Fibroblast of the aortic adventitia (primary cell): ENCODE measurements at regions not wholly inside any gene's neighbourhood (a gene's known extent, or its start where the extent isn't known, plus 50 kb on each side); places are given as distances from the start of the nearest gene placed in this dataset.
A peak's percentile ranks its signal among the peaks of the same experiment; 100 is the strongest.

Source experiments
- DNase-seq: peaks from one replicate; pipeline ENCODE4 v3.0.0-alpha.2; 2010; ENCODE audit warnings: low read depth
- H3K4me3 ChIP-seq: 2 replicates; pipeline ENCODE4 v1.5.1; 2011; ENCODE audit warnings: low read depth, mild to moderate bottlenecking, control low read depth, low read length, moderate library complexity
- CTCF ChIP-seq: IDR thresholded peaks from 2 replicates; pipeline ENCODE4 v1.5.1; 2011; ENCODE audit warnings: mild to moderate bottlenecking, low read length, control low read depth, inconsistent platforms; ENCODE audit not compliant: insufficient read depth

DNA sequence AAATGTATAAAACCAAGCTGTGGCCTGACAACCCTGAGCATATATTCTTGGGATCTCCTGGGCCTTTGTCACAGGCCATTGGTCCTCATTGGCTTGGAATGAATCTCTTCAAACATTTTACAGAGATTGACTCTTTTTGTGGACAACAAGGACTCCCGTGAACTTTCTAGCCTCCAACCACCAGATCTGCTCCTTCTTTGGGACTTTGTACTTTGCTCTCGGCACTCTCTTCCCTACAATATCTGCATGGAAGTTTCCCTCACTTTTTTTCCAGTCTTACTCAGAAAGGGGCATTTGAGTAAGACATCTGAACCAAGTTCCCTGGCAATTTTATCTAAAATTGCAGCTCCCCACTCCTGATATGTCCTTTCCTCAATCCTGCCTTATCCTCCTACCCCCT, 158.8 kb downstream of the PHLDA1 start:
- H3K4me3 ChIP-seq, result no peak overlapping the region
- no peak for TF ChIP-seq CTCF
- DNase-seq, result no peak

DNA sequence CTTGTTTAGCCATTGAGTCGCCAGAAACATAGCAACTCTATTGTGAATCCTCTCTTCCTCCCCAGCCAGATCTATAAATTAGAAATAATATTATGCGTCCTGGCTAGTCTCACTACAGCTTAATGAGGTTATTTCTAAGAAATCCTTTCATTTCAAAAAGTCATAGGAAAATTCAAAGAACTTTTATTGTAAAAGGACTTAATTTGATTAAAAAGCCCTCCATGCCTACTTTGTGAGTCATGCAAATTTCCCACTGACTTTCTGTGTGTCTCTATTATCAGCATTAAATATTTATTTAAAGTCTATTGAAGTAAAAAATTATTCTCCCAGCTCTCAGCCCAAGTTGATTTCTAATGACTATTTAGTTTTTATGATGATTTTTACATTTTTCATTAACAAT, 160.7 kb downstream of the PHLDA1 start:
- no peak overlapping the region for H3K4me3 ChIP-seq
- no peak for TF ChIP-seq CTCF
- peak; percentile 55 for DNase-seq

DNA sequence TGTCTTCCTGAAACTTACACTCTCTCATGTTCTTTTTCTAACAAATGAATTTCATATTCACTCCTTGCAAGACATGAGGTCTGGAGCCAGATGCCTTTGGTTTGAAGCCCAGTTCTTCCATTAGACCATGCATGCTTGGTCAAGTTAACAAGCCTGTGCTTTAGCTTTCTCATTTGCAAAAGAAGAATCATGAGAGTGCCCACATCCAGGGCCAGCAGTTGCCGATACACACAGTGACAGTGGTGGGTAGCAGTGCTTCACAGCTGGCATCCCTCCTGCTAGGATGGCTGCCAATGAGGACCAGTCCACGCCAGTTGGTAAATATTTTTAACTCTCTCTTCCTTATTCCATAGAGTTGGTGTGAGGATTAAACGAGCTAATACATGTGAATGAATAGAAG, 163.1 kb downstream of the PHLDA1 start:
- TF ChIP-seq CTCF, result no peak
- DNase-seq, result peak; percentile 36

DNA sequence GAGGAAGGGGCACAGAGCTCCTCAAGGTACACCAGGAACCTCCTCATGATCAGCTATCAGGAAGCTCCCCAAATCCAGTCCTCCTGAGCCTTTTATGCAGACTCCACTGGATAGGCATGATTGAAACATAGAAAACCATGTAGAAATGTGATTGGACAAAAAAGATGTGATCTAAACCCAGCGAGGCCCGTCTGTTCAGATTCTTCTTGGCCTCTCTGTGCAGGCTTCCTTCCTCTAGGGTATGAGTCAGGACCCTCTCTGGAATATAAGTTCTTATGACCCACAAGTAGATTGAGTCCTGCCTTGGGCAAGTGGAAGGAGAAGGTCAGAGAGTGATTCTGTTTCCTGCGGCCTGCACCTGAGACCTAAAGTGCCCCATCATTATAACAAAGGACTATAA, 166.3 kb downstream of the PHLDA1 start:
- no peak for DNase-seq
- TF ChIP-seq CTCF, result no peak
- H3K4me3 ChIP-seq, result no peak overlapping the region

More for the DNA sequence above, 163.1 kb downstream of the PHLDA1 start:
- H3K4me3 ChIP-seq, result no peak overlapping the region

DNA sequence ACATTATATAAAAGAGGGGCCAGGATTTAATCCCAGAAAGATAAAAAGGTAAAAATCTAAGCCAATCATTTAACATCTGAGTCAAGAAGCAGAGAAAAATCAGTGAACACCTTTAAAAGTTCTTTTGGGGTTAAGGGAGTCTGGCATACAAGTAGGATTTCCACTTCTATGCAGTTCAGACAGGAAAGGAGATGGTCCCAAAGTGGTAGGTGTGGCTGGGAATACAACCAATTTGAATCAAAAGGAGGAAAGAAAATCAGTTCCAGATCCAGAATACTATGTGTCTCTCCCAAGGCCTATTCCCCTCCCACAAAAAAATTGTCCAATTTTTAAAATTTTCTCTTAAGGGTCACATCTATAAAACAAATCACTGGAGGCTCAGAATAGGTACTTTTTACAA, 167.4 kb downstream of the PHLDA1 start:
- no peak for DNase-seq
- no peak for TF ChIP-seq CTCF
- H3K4me3 ChIP-seq, result no peak overlapping the region

DNA sequence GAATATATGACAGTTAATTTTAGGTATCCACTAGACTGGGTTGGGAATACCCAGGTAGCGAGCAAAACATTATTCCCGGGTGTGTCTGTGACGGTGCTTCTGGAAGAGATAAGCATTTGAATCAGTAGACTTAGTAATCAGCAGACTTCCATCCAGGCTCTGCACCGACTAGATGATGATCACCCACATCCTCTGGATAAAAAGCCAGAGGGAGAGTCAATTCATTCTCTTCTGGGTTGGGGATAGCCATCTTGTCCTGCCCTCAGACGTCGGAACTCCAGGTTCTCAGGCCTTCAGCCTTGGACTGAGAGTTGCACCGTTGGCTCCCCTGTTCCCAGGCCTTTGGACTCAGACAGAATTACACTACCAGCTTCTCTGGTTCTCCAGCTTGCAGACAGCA, 168.0 kb downstream of the PHLDA1 start:
- no peak for DNase-seq
- H3K4me3 ChIP-seq, result no peak overlapping the region
- TF ChIP-seq CTCF, result no peak

DNA sequence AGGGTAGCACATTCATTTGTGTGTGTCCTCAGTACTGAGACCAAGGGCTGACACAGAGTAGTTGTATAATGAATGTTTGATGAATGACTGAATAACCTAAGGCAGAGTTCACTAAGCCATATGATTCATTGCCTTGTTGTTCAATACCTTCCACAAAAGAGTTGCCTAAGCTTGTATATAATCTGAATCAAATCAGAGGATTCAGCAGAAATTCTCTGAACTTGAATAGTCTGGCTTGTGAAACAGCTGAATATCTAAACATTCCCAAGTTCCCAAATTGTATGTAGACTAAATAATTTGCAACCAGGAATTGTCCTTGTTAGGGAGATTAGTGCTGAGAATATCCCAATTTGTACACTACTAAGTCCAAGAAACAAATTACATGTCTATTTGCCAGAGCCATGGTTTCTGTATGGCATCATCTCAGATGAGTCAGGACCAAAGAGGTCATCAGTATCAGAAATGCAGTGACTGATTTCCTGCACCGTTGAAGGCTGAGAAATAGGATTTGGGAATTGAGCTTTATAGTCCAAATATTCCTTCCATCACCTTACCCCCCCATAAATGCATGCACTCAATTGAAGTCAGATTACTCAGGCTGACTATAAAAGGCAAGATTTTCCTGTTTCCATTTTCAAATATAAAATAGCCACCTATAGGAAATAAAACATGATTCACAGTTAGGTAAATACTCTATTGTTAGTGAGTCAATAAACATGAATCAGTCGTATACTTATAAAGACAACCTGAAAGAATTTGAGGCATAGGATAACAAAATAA, 168.7 kb downstream of the PHLDA1 start:
- TF ChIP-seq CTCF, result no peak
- H3K4me3 ChIP-seq, result no peak overlapping the region
- peak; percentile 78 for DNase-seq
